SK-N-SH (cell line): ENCODE measurements at regions not wholly inside any gene's neighbourhood (a gene's known extent, or its start where the extent isn't known, plus 50 kb on each side); places are given as distances from the start of the nearest gene placed in this dataset.

Source experiments
- CTCF ChIA-PET: fragments of 300-600, 350-600 bp; formaldehyde crosslinking; extraction: SDS; loops from one replicate; lab custom pipeline; 2021; lab: Yijun Ruan, JAX
- POLR2A ChIA-PET: fragments of 350-600 bp; sonication (Branson Sonifier 250); formaldehyde crosslinking; extraction: SDS; loops from one replicate; lab custom pipeline; 2020; ENCODE audit warnings: antibody characterized with exemption, inconsistent platforms; lab: Yijun Ruan, JAX
- DNase-seq: peaks from one replicate; pipeline ENCODE4 v3.0.0; 2012
- H2AFZ ChIP-seq: fragments of 200-600 bp; sonication (generic); 2 replicates; pipeline ENCODE4 v1.8.1; 2016; ENCODE audit warnings: antibody characterized with exemption, mild to moderate bottlenecking, low read depth
- H3F3A ChIP-seq: fragments of 200-600 bp; sonication (generic); replicated peaks from 2 replicates; pipeline ENCODE3; 2016; ENCODE audit warnings: antibody characterized with exemption, mild to moderate bottlenecking; ENCODE audit not compliant: insufficient read depth
- H3K27ac ChIP-seq, 2 experiments: fragments of 200-500 bp in 1 of 2; fragments of 200-600 bp in 1 of 2; sonication (Bioruptor generic) in 1 of 2; sonication (generic), shearing (Covaris generic) in 1 of 2; 2 replicates each; pipeline versions ENCODE4 v1.5.1 to v1.6.1; 2014 to 2016; ENCODE audit warnings: low read depth in 2 of 2, inconsistent platforms in 1 of 2, low read length in 1 of 2, mild to moderate bottlenecking in 1 of 2, mixed read lengths in 1 of 2
- H3K27me3 ChIP-seq: fragments of 200-600 bp; sonication (generic), shearing (Covaris generic); 2 replicates; pipeline ENCODE4 v1.6.1; 2016; ENCODE audit warnings: mixed run types; ENCODE audit not compliant: insufficient read depth
- H3K36me3 ChIP-seq, 2 experiments: fragments of 200-500 bp in 1 of 2; fragments of 200-600 bp in 1 of 2; sonication (Bioruptor generic) in 1 of 2; sonication (generic) in 1 of 2; replicated peaks in 1 of 2; 2 replicates each; pipeline versions ENCODE3 to v1.5.1; 2014 to 2016; ENCODE audit warnings: low read length in 1 of 2, mild to moderate bottlenecking in 1 of 2; ENCODE audit not compliant: insufficient read depth in 2 of 2, control insufficient read depth in 1 of 2
- H3K4me1 ChIP-seq, 2 experiments: fragments of 200-500 bp in 1 of 2; fragments of 200-600 bp in 1 of 2; sonication (Bioruptor generic) in 1 of 2; sonication (generic), shearing (Covaris generic) in 1 of 2; 2 replicates each; pipeline versions ENCODE4 v1.5.1 to v1.6.1; 2014 to 2016; ENCODE audit warnings: low read depth in 1 of 2, low read length in 1 of 2, mixed run types in 1 of 2; ENCODE audit not compliant: insufficient read depth in 2 of 2, control insufficient read depth in 1 of 2
- H3K4me2 ChIP-seq: fragments of 200-600 bp; sonication (generic), shearing (Covaris generic); 2 replicates; pipeline ENCODE4 v1.6.1; 2017; ENCODE audit warnings: mixed run types
- H3K4me3 ChIP-seq, 2 experiments: fragments of 200-500 bp in 1 of 2; fragments of 200-600 bp in 1 of 2; sonication (Bioruptor generic) in 1 of 2; sonication (generic), shearing (Covaris generic) in 1 of 2; 2 replicates each; pipeline versions ENCODE4 v1.5.1 to v1.8.1; 2014 to 2016; ENCODE audit warnings: low read depth in 2 of 2, inconsistent platforms in 1 of 2, low read length in 1 of 2, mild to moderate bottlenecking in 1 of 2, mixed read lengths in 1 of 2, moderate library complexity in 1 of 2
- H3K79me2 ChIP-seq: fragments of 200-600 bp; sonication (generic); 2 replicates; pipeline ENCODE4 v1.8.1; 2017; ENCODE audit warnings: mild to moderate bottlenecking; ENCODE audit not compliant: insufficient read depth
- H3K9ac ChIP-seq: fragments of 200-600 bp; sonication (generic); 2 replicates; pipeline ENCODE4 v1.6.1; 2017; ENCODE audit warnings: mixed run types
- H3K9me2 ChIP-seq: fragments of 200-600 bp; sonication (generic); 2 replicates; pipeline ENCODE4 v1.6.1; 2017; ENCODE audit warnings: mixed run types
- H3K9me3 ChIP-seq: fragments of 200-600 bp; sonication (generic); 2 replicates; pipeline ENCODE4 v1.6.1; 2017; ENCODE audit warnings: mixed run types, mild to moderate bottlenecking, moderate library complexity
- H4K20me1 ChIP-seq: fragments of 200-600 bp; sonication (generic); 2 replicates; pipeline ENCODE4 v1.6.1; 2017; ENCODE audit warnings: mild to moderate bottlenecking, mixed run types; ENCODE audit not compliant: insufficient read depth
- EP300 ChIP-seq, 2 experiments: IDR thresholded peaks; 2 replicates each; pipeline versions ENCODE4 v1.4.0 to v1.6.1; 2012; ENCODE audit warnings: borderline replicate concordance in 1 of 2, low read depth in 1 of 2, low read length in 1 of 2
- FOSL2 ChIP-seq: IDR thresholded peaks from 2 replicates; pipeline ENCODE4 v1.4.0; 2012; ENCODE audit warnings: low read depth, mild to moderate bottlenecking, moderate library complexity, borderline replicate concordance
- IRF3 ChIP-seq: fragments of 150-350 bp; IDR thresholded peaks from 2 replicates; pipeline ENCODE4 v1.6.1; 2016; ENCODE audit warnings: mild to moderate bottlenecking, low read depth, low read length
- RAD21 ChIP-seq: IDR thresholded peaks from 2 replicates; pipeline ENCODE4 v1.6.1; 2012; ENCODE audit warnings: mild to moderate bottlenecking, low read length
- REST ChIP-seq: IDR thresholded peaks from 2 replicates; pipeline ENCODE4 v1.6.1; 2012; ENCODE audit warnings: mild to moderate bottlenecking, low read depth, low read length, moderate library complexity
- RFX5 ChIP-seq: IDR thresholded peaks from 2 replicates; pipeline ENCODE4 v1.6.1; 2012; ENCODE audit warnings: mild to moderate bottlenecking, improper control_type of control experiment, low read length
- RXRA ChIP-seq: IDR thresholded peaks from 2 replicates; pipeline ENCODE4 v1.4.0; 2012; ENCODE audit warnings: low read depth, mild to moderate bottlenecking, borderline replicate concordance
- SMC3 ChIP-seq: IDR thresholded peaks from 2 replicates; pipeline ENCODE4 v1.6.1; 2012; ENCODE audit warnings: low read depth, low read length, improper control_type of control experiment
- TEAD4 ChIP-seq: IDR thresholded peaks from 2 replicates; pipeline ENCODE4 v1.4.0; 2012; ENCODE audit warnings: mild to moderate bottlenecking, borderline replicate concordance; ENCODE audit not compliant: insufficient read depth
- YY1 ChIP-seq: IDR thresholded peaks from 2 replicates; pipeline ENCODE4 v1.4.0; 2012; ENCODE audit warnings: low read depth, mild to moderate bottlenecking
- WGBS: methylation state at CpG from one replicate; pipeline ENCODE4 v1.1.6; 2017; ENCODE audit warnings: low lambda C conversion rate; 5-methylcytosine and 5-hydroxymethylcytosine counted together

GRCh38 chr2:51105811-51106210, 73.9 kb upstream of the NRXN1 start:
- Histone ChIP-seq H2AFZ (no peak overlapping the region), H3K79me2 (no peaks in the 10 kb centered on the region), H3K4me1 (no peaks in the 10 kb centered on the region; a peak in 1 of 4 replicates), H3K4me2 (no peak overlapping the region), H3K27ac (no peak overlapping the region), H3K9ac (no peak overlapping the region), H3K27me3 (no peaks in the 10 kb centered on the region), H3F3A (no peaks in the 10 kb centered on the region)
- no peak for DNase-seq
- CTCF ChIA-PET, result no interaction called here
- TF ChIP-seq TEAD4, result no peak
- no peak for TF ChIP-seq YY1
- no peak for TF ChIP-seq REST
- no peak for TF ChIP-seq EP300 (IDR thresholded peaks at IDR 0.05; ENCODE audit: borderline replicate concordance in 1 of 2, low read depth in 1 of 2, low read length in 1 of 2)
- TF ChIP-seq IRF3, result no peak
- no peak for TF ChIP-seq RXRA
- TF ChIP-seq FOSL2, result no peak
- no peak for TF ChIP-seq RFX5
- TF ChIP-seq, all 33 proteins: peak for 0
- WGBS, result 18% methylated on average over 2 of the region's 2 CpGs
- Histone ChIP-seq H4K20me1 (no peaks in the 10 kb centered on the region), H3K4me3 (no peak overlapping the region), H3K9me3 (no peaks in the 10 kb centered on the region), H3K36me3 (no peaks in the 10 kb centered on the region), H3K9me2 (no peaks in the 10 kb centered on the region)
- POLR2A ChIA-PET, result no interaction called here

GRCh38 chr2:51103205-51103604, 71.3 kb upstream of the NRXN1 start:
- peak; percentile 2 for DNase-seq
- ChIA-PET CTCF (interaction anchor here (1.2 kb wide), 1 partner anchor 319 kb away, joined by 4 read pairs; no protein-coding TSS in a partner anchor), POLR2A (no interaction called here)
- Histone ChIP-seq H3K4me1 (no peaks in the 10 kb centered on the region; a peak in 1 of 4 replicates), H3K4me2 (no peak overlapping the region), H3K9me3 (no peaks in the 10 kb centered on the region), H3K27me3 (no peaks in the 10 kb centered on the region), H3K9me2 (no peaks in the 10 kb centered on the region), H3K27ac (no peak overlapping the region), H2AFZ (no peak overlapping the region), H3F3A (no peaks in the 10 kb centered on the region), H3K9ac (no peak overlapping the region), H3K4me3 (no peak overlapping the region), H3K36me3 (no peaks in the 10 kb centered on the region), H3K79me2 (no peaks in the 10 kb centered on the region), H4K20me1 (no peaks in the 10 kb centered on the region)
- WGBS, result 46% methylated on average over 6 of the region's 6 CpGs
- TF ChIP-seq SMC3 (no peak), RAD21 (peak; percentile 35)
